Upper lobe of left lung (tissue), 4 donors: ENCODE measurements at regions not wholly inside any gene's neighbourhood (a gene's known extent, or its start where the extent isn't known, plus 50 kb on each side); places are given as distances from the start of the nearest gene placed in this dataset.

ENCODE experiments used
- CTCF ChIP-seq, 6 experiments: fragments of 450-650 bp in 4 of 6; fragments of 200-600 bp in 2 of 6; sonication (generic) in 2 of 6; IDR thresholded peaks; one replicate each; pipeline ENCODE4 v1.5.1; 2016 to 2019; ENCODE audit warnings: antibody characterized with exemption in 6 of 6
- EP300 ChIP-seq, 4 donors: sonication (generic); formaldehyde crosslinking; IDR thresholded peaks; one replicate each; pipeline ENCODE4 v1.5.1; 2017; ENCODE audit warnings: antibody characterized with exemption in 4 of 4, control low read depth in 2 of 4
- POLR2A ChIP-seq, 4 donors: fragments of 450-650 bp; IDR thresholded peaks; one replicate each; pipeline ENCODE4 v1.5.1; 2016 to 2017; ENCODE audit warnings: antibody characterized with exemption in 4 of 4, mild to moderate bottlenecking in 2 of 4
- POLR2AphosphoS5 ChIP-seq, 2 donors: sonication (generic); formaldehyde crosslinking; IDR thresholded peaks; one replicate each; pipeline ENCODE4 v1.5.1; 2017; ENCODE audit warnings: antibody characterized with exemption in 2 of 2

DNA sequence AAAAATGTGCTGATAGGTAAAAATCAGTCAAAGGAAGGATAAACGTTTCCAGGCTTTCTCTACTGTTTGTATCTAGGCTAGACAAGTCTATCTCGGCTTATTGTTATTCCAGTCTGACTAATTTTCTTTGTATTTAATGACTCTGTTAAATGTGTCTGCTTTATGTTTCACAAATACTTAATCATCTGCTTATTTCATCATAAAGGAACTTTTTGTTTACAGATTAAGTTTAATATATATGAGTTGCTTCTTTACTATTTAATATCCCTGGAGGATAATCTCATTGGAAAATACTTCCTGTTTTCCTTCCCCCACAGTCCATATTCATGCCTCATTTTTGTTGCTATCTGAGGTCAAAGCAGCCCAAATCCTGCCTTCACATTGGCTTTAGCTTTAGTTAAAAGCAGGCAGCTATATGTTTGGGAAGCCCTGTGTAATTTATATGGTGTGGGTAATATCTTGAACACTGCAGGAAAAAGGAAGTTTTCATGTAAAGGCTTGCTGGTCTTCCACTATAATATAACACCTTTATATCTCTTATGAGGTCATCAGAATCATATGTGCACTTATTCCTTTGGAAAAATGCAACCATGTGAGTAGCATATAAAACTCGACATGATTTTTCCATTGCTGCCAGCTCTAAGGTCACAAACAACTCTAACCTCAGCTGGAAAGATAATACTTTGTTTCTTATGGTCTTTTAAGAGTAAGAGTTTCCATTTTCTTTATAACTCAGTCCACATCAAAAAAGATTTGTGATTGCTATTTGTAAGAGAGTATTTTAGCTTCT is 76.8 kb downstream of the ALX1 start:
- TF ChIP-seq CTCF (IDR thresholded peaks at IDR 0.05) (no peak), POLR2A (IDR thresholded peaks at IDR 0.05) (no peak), POLR2AphosphoS5 (IDR thresholded peaks at IDR 0.05) (no peak), EP300 (IDR thresholded peaks at IDR 0.05) (no peak)
